ENCODE measurements at regions not wholly inside any gene's neighbourhood (a gene's known extent, or its start where the extent isn't known, plus 50 kb on each side); places are given as distances from the start of the nearest gene placed in this dataset.

GRCh38 chr16:62503073-62503472, 466.8 kb upstream of the CDH8 start:
- no peak for TF ChIP-seq POLR2A (IDR thresholded peaks at IDR 0.05)
- TF ChIP-seq, protein P1, sequence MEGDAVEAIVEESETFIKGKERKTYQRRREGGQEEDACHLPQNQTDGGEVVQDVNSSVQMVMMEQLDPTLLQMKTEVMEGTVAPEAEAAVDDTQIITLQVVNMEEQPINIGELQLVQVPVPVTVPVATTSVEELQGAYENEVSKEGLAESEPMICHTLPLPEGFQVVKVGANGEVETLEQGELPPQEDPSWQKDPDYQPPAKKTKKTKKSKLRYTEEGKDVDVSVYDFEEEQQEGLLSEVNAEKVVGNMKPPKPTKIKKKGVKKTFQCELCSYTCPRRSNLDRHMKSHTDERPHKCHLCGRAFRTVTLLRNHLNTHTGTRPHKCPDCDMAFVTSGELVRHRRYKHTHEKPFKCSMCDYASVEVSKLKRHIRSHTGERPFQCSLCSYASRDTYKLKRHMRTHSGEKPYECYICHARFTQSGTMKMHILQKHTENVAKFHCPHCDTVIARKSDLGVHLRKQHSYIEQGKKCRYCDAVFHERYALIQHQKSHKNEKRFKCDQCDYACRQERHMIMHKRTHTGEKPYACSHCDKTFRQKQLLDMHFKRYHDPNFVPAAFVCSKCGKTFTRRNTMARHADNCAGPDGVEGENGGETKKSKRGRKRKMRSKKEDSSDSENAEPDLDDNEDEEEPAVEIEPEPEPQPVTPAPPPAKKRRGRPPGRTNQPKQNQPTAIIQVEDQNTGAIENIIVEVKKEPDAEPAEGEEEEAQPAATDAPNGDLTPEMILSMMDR (IDR thresholded peaks at IDR 0.05): no peak
